ENCODE measurements at regions not wholly inside any gene's neighbourhood (a gene's known extent, or its start where the extent isn't known, plus 50 kb on each side); places are given as distances from the start of the nearest gene placed in this dataset.
A peak's percentile ranks its signal among the peaks of the same experiment; 100 is the strongest.
"Not testable (repeated sequence)": the region's sequence is repeated elsewhere in the genome, so short reads cannot be mapped to it uniquely, and the experiment has no call there.

GRCh38 chr2:185274718-185275484 is 463.7 kb upstream of the FSIP2 start:
- DNase-seq = no peak

GRCh38 chr2:185275979-185276378 is 462.6 kb upstream of the FSIP2 start:
- not testable (repeated sequence) for DNase-seq

GRCh38 chr2:185278761-185279160 is 459.8 kb upstream of the FSIP2 start:
- no peak for DNase-seq

GRCh38 chr2:185279999-185280398 is 458.6 kb upstream of the FSIP2 start:
- no peak for DNase-seq

- no peak for DNase-seq
Observed at GRCh38 chr2:185284696-185285095, 453.9 kb upstream of the FSIP2 start.

- DNase-seq = not testable (repeated sequence)
Observed at GRCh38 chr2:185290012-185290411, 448.6 kb upstream of the FSIP2 start.

GRCh38 chr2:185291035-185291647 is 447.5 kb upstream of the FSIP2 start:
- peak; percentile 9 for DNase-seq

- DNase-seq = no peak
Observed at GRCh38 chr2:185299867-185300266, 438.7 kb upstream of the FSIP2 start.

- no peak for DNase-seq
Observed at GRCh38 chr2:185306119-185306518, 432.5 kb upstream of the FSIP2 start.

- DNase-seq = no peak
Observed at GRCh38 chr2:185316383-185316782, 422.2 kb upstream of the FSIP2 start.

- no peak for DNase-seq
Observed at GRCh38 chr2:185318271-185318724, 420.3 kb upstream of the FSIP2 start.

- no peak for DNase-seq
Observed at GRCh38 chr2:185335879-185336278, 402.7 kb upstream of the FSIP2 start.

GRCh38 chr2:185337033-185337432 is 401.6 kb upstream of the FSIP2 start:
- DNase-seq = no peak

- no peak for DNase-seq
Observed at GRCh38 chr2:185338104-185338503, 400.5 kb upstream of the FSIP2 start.

- DNase-seq = no peak
Observed at GRCh38 chr2:185347445-185347844, 391.2 kb upstream of the FSIP2 start.

GRCh38 chr2:185360776-185361175 is 377.8 kb upstream of the FSIP2 start:
- no peak for DNase-seq

- no peak for DNase-seq
Observed at GRCh38 chr2:185372188-185372587, 366.4 kb upstream of the FSIP2 start.

- no peak for DNase-seq
Observed at GRCh38 chr2:185373229-185373628, 365.4 kb upstream of the FSIP2 start.

GRCh38 chr2:185374878-185375277 is 363.7 kb upstream of the FSIP2 start:
- DNase-seq = no peak

GRCh38 chr2:185375731-185376130 is 362.9 kb upstream of the FSIP2 start:
- DNase-seq = no peak

GRCh38 chr2:185381631-185382030 is 357.0 kb upstream of the FSIP2 start:
- DNase-seq = no peak

GRCh38 chr2:185384822-185385560 is 353.6 kb upstream of the FSIP2 start:
- DNase-seq = no peak

- DNase-seq = no peak
Observed at GRCh38 chr2:185388226-185388625, 350.4 kb upstream of the FSIP2 start.

GRCh38 chr2:185391543-185391942 is 347.1 kb upstream of the FSIP2 start:
- no peak for DNase-seq

All from GF-D8 (cell line).